H1 (cell line): ENCODE measurements at regions not wholly inside any gene's neighbourhood (a gene's known extent, or its start where the extent isn't known, plus 50 kb on each side); places are given as distances from the start of the nearest gene placed in this dataset.

Experiments
- CHD1 ChIP-seq: IDR thresholded peaks from 2 replicates; pipeline ENCODE4 v1.6.1; 2012; ENCODE audit warnings: low read depth, low read length, improper control_type of control experiment
- CHD7 ChIP-seq: fragments of 300-600 bp; sonication (generic); IDR thresholded peaks from 2 replicates; pipeline ENCODE4 v1.7.1; 2012; ENCODE audit warnings: low read length, moderate library complexity, mild to moderate bottlenecking, inconsistent platforms; ENCODE audit not compliant: insufficient replicate concordance
- CTCF ChIP-seq, 3 experiments: IDR thresholded peaks; 1 replicate in 2 of 3; 2 replicates in 1 of 3; pipeline versions ENCODE4 v1.5.1 to v1.6.1; 2011; ENCODE audit warnings: low read length in 3 of 3, mild to moderate bottlenecking in 3 of 3, inconsistent platforms in 2 of 3, low read depth in 1 of 3, moderate library complexity in 1 of 3; ENCODE audit not compliant: insufficient read depth in 1 of 3; ENCODE audit errors: control extremely low read depth in 1 of 3
- EZH2 ChIP-seq: fragments of 200-600 bp; sonication (generic); IDR thresholded peaks from 2 replicates; pipeline ENCODE4 v1.7.1; 2012; ENCODE audit warnings: low read depth, mild to moderate bottlenecking, moderate library complexity, low read length, inconsistent platforms; ENCODE audit not compliant: severe bottlenecking
- JUN ChIP-seq: IDR thresholded peaks from 2 replicates; pipeline ENCODE4 v1.6.1; 2011; ENCODE audit warnings: low read depth, mild to moderate bottlenecking, improper control_type of control experiment, low read length
- POLR2A ChIP-seq, 2 experiments: IDR thresholded peaks; 1 replicate in 1 of 2; 2 replicates in 1 of 2; pipeline ENCODE4 v1.6.1; 2011; ENCODE audit warnings: low read depth in 2 of 2, low read length in 2 of 2, mild to moderate bottlenecking in 2 of 2; ENCODE audit errors: control extremely low read depth in 1 of 2
- RAD21 ChIP-seq, 2 experiments: IDR thresholded peaks in 1 of 2; conservative IDR thresholded peaks in 1 of 2; 2 replicates each; pipeline ENCODE4 v1.6.1; 2011; ENCODE audit warnings: low read depth in 2 of 2, low read length in 2 of 2, improper control_type of control experiment in 1 of 2, inconsistent platforms in 1 of 2, mild to moderate bottlenecking in 1 of 2, moderate library complexity in 1 of 2
- RNF2 ChIP-seq: fragments of 200-900, 300-1000 bp; sonication (generic); IDR thresholded peaks from 2 replicates; pipeline ENCODE4 v1.7.1; 2016; ENCODE audit warnings: borderline replicate concordance, low read depth, mild to moderate bottlenecking, antibody characterized with exemption, low read length; ENCODE audit not compliant: poor library complexity, severe bottlenecking; ENCODE audit errors: missing control alignments
- SP4 ChIP-seq: IDR thresholded peaks from 2 replicates; pipeline ENCODE4 v1.6.1; 2012; ENCODE audit warnings: low read length, inconsistent platforms

- TF ChIP-seq POLR2A (IDR thresholded peaks at IDR 0.05; ENCODE audit: control extremely low read depth in 1 of 2, low read depth in 2 of 2, low read length in 2 of 2): no peak
- no peak for TF ChIP-seq JUN
- TF ChIP-seq SP4: no peak
- TF ChIP-seq EZH2: no peak
- TF ChIP-seq CHD7: no peak
- no peak for TF ChIP-seq CTCF (IDR thresholded peaks at IDR 0.05; ENCODE audit: control extremely low read depth in 1 of 3, insufficient read depth in 1 of 3, low read depth in 1 of 3, low read length in 3 of 3)
- no peak for TF ChIP-seq RNF2
- TF ChIP-seq RAD21 (IDR thresholded peaks at IDR 0.05 in 1 of 2, conservative IDR thresholded peaks at IDR 0.05 in 1 of 2; ENCODE audit: low read depth in 2 of 2, low read length in 2 of 2): no peak
- no peak for TF ChIP-seq CHD1
Observed at GRCh38 chr17:34116306-34116705, 138.8 kb upstream of the CCL2 start.
